ENCODE measurements at regions not wholly inside any gene's neighbourhood (a gene's known extent, or its start where the extent isn't known, plus 50 kb on each side); places are given as distances from the start of the nearest gene placed in this dataset.
A peak's percentile ranks its signal among the peaks of the same experiment; 100 is the strongest.

DNA sequence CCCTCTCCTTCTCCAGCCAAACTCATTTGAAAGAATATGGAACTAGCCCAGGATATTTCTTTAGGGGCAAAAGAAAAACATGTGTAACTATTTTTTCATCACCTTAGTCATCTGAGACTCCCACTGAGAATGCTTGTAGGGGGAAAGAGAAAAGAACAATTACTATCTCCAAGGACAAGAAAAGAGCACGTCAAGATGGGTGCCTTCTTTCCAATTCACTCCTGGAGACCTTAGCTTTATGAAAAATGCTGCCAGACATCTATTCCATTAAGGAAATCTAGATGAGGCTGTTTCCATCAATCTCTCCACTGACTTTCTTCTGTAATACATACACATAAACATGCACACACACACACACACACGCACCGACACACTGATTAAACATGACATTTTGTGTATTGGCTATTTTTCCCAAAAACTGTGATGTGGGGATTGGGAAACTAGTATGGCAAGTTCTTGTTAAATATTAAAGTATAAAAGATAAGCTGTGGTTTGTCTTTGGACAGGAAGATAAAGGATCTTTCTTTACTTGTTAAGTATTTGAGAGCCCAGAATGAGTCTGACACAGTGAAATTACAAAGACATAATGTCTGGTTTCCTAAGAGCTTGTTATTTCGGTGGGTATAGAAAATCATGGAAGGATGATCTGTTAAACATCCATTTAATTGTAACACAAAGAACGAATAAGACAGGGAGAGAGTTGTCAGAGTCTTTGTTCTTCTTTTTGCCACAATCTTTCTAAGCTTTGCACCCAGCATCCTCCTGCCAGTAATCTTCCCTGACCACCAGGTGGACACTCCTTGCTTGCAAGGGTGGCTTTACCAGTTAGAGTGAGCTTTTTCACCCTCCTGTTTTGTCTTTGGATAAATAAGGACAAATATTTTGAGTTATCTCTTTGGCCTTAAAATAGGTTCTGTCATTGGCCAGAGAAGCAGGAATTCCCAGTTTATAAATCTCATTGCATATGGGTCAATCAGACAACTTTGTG, 177.3 kb upstream of the TMEM72 start:
- H3K27ac ChIP-seq: no peak overlapping the region
- peak; percentile 53 for TF ChIP-seq CTCF (conservative IDR thresholded peaks at IDR 0.05)

- no peak overlapping the region for H3K27ac ChIP-seq
- no peak for TF ChIP-seq CTCF (conservative IDR thresholded peaks at IDR 0.05)
Observed at GRCh38 chr10:44742248-44742647, 168.9 kb upstream of the TMEM72 start.

DNA sequence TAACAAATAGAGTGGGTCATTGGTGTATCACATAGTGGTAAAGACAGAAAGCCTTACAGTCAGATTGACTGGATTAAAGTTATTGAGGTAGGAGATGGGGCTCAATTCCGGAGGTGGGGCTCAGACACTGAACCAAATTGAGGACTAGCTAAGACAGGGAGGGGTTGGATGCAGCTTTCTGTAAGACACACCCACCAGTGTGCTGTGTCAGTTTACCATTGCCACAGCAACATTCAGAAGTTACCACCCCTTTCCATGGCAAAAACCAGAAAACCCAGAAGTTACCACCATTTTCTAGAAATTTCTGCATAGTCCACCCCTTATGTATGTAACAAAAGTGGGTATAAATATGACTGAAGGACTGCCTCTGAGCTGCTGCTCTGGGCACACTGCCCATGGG, 167.6 kb upstream of the TMEM72 start:
- no peak overlapping the region for H3K27ac ChIP-seq
- no peak for TF ChIP-seq CTCF (conservative IDR thresholded peaks at IDR 0.05)

DNA sequence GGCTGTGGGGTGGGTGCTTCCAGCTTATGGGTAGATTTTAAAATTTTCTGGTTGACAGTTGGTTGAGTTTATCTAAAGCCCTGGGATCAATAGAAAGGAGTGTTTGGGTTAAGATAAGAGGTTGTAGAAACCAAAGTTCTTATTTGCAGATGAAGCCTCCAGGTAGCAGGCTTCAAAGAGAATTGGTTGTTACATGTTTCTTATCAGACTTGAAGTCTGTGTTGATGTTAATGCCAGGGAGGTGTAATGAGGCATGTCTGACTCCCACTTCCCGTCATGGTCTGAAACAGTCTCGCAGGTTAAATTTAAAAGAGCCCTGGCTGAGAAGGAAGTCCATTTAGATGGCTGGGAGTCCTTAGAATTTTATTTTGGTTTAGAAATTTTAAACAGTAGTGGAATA, 165.2 kb upstream of the TMEM72 start:
- TF ChIP-seq CTCF (conservative IDR thresholded peaks at IDR 0.05): no peak
- H3K27ac ChIP-seq: no peak overlapping the region

DNA sequence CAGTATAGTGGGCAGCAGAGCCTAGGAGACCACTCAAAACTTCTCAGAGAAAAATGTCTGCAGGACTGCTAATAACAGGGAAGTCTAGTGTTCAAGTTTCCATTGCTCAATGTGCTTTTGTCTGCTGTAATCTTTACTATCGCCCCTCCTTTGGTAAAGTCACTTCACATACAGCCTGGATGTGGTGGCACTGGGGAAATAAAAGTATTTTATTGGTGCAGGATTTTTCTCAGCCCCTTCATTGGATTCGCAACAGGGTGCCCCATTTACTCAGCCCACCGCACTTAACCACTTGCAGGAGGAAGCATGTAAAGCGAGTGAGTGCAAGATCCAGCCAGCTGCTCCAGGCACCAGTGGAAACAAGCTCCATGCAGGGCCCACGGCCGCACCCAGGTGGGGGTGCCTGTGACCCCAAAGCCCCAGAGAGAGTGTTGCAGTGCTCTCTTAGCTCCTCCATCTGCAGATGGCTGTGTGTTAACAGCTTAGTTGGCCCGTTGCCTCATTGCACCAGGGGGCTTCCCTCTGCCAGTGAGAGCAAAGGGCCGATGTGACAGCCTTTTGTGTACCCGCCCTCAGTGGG, 163.5 kb upstream of the TMEM72 start:
- H3K27ac ChIP-seq: no peak overlapping the region
- TF ChIP-seq CTCF (conservative IDR thresholded peaks at IDR 0.05): no peak

- no peak overlapping the region for H3K27ac ChIP-seq
Observed at GRCh38 chr10:44749151-44749550, 162.0 kb upstream of the TMEM72 start.

More at GRCh38 chr10:44749151-44749550, 162.0 kb upstream of the TMEM72 start:
- TF ChIP-seq CTCF (conservative IDR thresholded peaks at IDR 0.05): no peak
